CD14-positive monocyte (primary cell): ENCODE measurements at regions not wholly inside any gene's neighbourhood (a gene's known extent, or its start where the extent isn't known, plus 50 kb on each side); places are given as distances from the start of the nearest gene placed in this dataset.
A peak's percentile ranks its signal among the peaks of the same experiment; 100 is the strongest.

Experiments
- DNase-seq, 3 donors: peaks; one replicate each; pipeline ENCODE4 v3.0.0-alpha.2; 2011 to 2022
- H2AFZ ChIP-seq: 2 replicates; pipeline ENCODE4 v1.6.0; 2012; ENCODE audit warnings: mild to moderate bottlenecking, low read depth, low read length, inconsistent platforms; ENCODE audit not compliant: insufficient read depth, poor library complexity, severe bottlenecking
- H3K27ac ChIP-seq, 2 donors: 1 replicate in 1 of 2; 2 replicates in 1 of 2; pipeline ENCODE4 v1.5.1; 2012 to 2013; ENCODE audit warnings: low read length in 2 of 2, control low read depth in 1 of 2, inconsistent platforms in 1 of 2, low read depth in 1 of 2, mild to moderate bottlenecking in 1 of 2
- H3K27me3 ChIP-seq, 2 donors: one replicate each; pipeline versions ENCODE4 v1.6.0 to v1.6.1; 2011 to 2013; ENCODE audit warnings: low read length in 2 of 2; ENCODE audit not compliant: control insufficient read depth in 2 of 2, insufficient read depth in 2 of 2
- H3K36me3 ChIP-seq, 2 donors: replicated peaks in 1 of 2; 1 replicate in 1 of 2; 2 replicates in 1 of 2; pipeline versions ENCODE4 v1.5.1 to v1.6.1; 2012 to 2013; ENCODE audit warnings: low read length in 2 of 2, control low read depth in 1 of 2, inconsistent platforms in 1 of 2, mild to moderate bottlenecking in 1 of 2; ENCODE audit not compliant: insufficient read depth in 2 of 2, control insufficient read depth in 1 of 2
- H3K4me1 ChIP-seq, 2 donors: 1 replicate in 1 of 2; 2 replicates in 1 of 2; pipeline versions ENCODE4 v1.5.1 to v1.6.1; 2012 to 2013; ENCODE audit warnings: low read length in 2 of 2, control low read depth in 1 of 2, inconsistent platforms in 1 of 2, mild to moderate bottlenecking in 1 of 2, moderate library complexity in 1 of 2; ENCODE audit not compliant: insufficient read depth in 2 of 2, control insufficient read depth in 1 of 2
- H3K4me2 ChIP-seq: replicated peaks from 2 replicates; pipeline ENCODE3; 2012; ENCODE audit warnings: low read length, moderate library complexity, mild to moderate bottlenecking; ENCODE audit not compliant: poor library complexity, severe bottlenecking; ENCODE audit errors: extremely low read depth
- H3K4me3 ChIP-seq, 3 experiments: fragments of 200-600 bp in 1 of 3; sonication (generic) in 1 of 3; replicated peaks in 1 of 3; 1 replicate in 2 of 3; 2 replicates in 1 of 3; pipeline ENCODE4 v1.5.1; 2011 to 2013; ENCODE audit warnings: low read length in 3 of 3, mild to moderate bottlenecking in 3 of 3, control low read depth in 2 of 3, low read depth in 2 of 3, inconsistent platforms in 1 of 3, moderate library complexity in 1 of 3
- H3K79me2 ChIP-seq: 2 replicates; pipeline ENCODE4 v1.6.0; 2012; ENCODE audit warnings: mild to moderate bottlenecking, control low read depth, inconsistent platforms, low read length, moderate library complexity; ENCODE audit not compliant: insufficient read depth
- H3K9ac ChIP-seq: 2 replicates; pipeline ENCODE4 v1.6.0; 2017; ENCODE audit warnings: low read length, mild to moderate bottlenecking; ENCODE audit not compliant: insufficient read depth, poor library complexity, severe bottlenecking
- H3K9me3 ChIP-seq, 2 donors: replicated peaks in 1 of 2; 1 replicate in 1 of 2; 2 replicates in 1 of 2; pipeline versions ENCODE4 v1.5.1 to v1.6.1; 2012 to 2013; ENCODE audit warnings: low read length in 2 of 2, control low read depth in 1 of 2; ENCODE audit not compliant: control insufficient read depth in 1 of 2, insufficient read depth in 1 of 2
- H4K20me1 ChIP-seq: 2 replicates; pipeline ENCODE4 v1.6.0; 2012; ENCODE audit warnings: mild to moderate bottlenecking, low read length, control low read depth, moderate library complexity; ENCODE audit not compliant: insufficient read depth
- H3K27ac Mint-ChIP-seq, 7 donors: one replicate each; pipeline ENCODE4 v1.8.0; 2020; ENCODE audit warnings: mild to moderate bottlenecking in 7 of 7, mixed read lengths in 7 of 7, moderate library complexity in 6 of 7, inconsistent platforms in 2 of 7
- H3K27me3 Mint-ChIP-seq, 3 donors: one replicate each; pipeline ENCODE4 v1.8.0; 2021 to 2022; ENCODE audit warnings: low read depth in 3 of 3, mild to moderate bottlenecking in 3 of 3, mixed read lengths in 3 of 3, moderate library complexity in 3 of 3, inconsistent platforms in 1 of 3
- H3K36me3 Mint-ChIP-seq, 2 donors: one replicate each; pipeline ENCODE4 v1.8.0; 2020; ENCODE audit warnings: mixed read lengths in 2 of 2, inconsistent platforms in 1 of 2, mild to moderate bottlenecking in 1 of 2
- H3K4me1 Mint-ChIP-seq: one replicate; pipeline ENCODE4 v1.8.0; 2020; ENCODE audit warnings: mild to moderate bottlenecking, mixed read lengths
- H3K4me3 Mint-ChIP-seq, 2 donors: one replicate each; pipeline ENCODE4 v1.8.0; 2020; ENCODE audit warnings: mild to moderate bottlenecking in 2 of 2, mixed read lengths in 2 of 2, moderate library complexity in 1 of 2
- H3K9me3 Mint-ChIP-seq, 7 donors: one replicate each; pipeline ENCODE4 v1.8.0; 2020 to 2022; ENCODE audit warnings: mixed read lengths in 7 of 7, mild to moderate bottlenecking in 6 of 7, moderate library complexity in 6 of 7, inconsistent platforms in 2 of 7
- CTCF ChIP-seq: fragments of 200-600 bp; IDR thresholded peaks from one replicate; pipeline ENCODE4 v1.8.0; 2022; ENCODE audit warnings: antibody characterized with exemption, mild to moderate bottlenecking
- WGBS: methylation state at CpG from one replicate; pipeline ENCODE4 v1.1.5; 2013; ENCODE audit warnings: missing lambda C conversion rate; ENCODE audit not compliant: insufficient coverage; 5-methylcytosine and 5-hydroxymethylcytosine counted together
- intact Hi-C, 2 donors: fragments of 100-400 bp; cut with micrococcal nuclease; formaldehyde crosslinking; loops; one replicate each; pipeline versions ENCODE4 v1.15.0 to v1.15.1; 2023

- H3K36me3 Mint-ChIP-seq, result no peaks in the 10 kb centered on the region
- no peak for DNase-seq
- H3K27me3 Mint-ChIP-seq, result peaks cover 0 to under 1% (median 0%) of the 10 kb centered on the region in 3 donors
- H3K9me3 Mint-ChIP-seq, result peaks cover 0 to under 1% (median 0%) of the 10 kb centered on the region in 7 donors
- WGBS, result 79% methylated on average over 2 of the region's 2 CpGs
- H3K27ac Mint-ChIP-seq, result peak overlapping the region in 1 of 7 donors; percentile 52
- Histone ChIP-seq H3K4me3 (no peak overlapping the region), H2AFZ (no peak overlapping the region), H3K4me2 (no peak overlapping the region), H3K79me2 (no peaks in the 10 kb centered on the region), H4K20me1 (no peaks in the 10 kb centered on the region), H3K4me1 (no peaks in the 10 kb centered on the region), H3K9ac (no peak overlapping the region), H3K9me3 (no peaks in the 10 kb centered on the region), H3K27me3 (no peaks in the 10 kb centered on the region), H3K27ac (no peak overlapping the region), H3K36me3 (no peaks in the 10 kb centered on the region)
- no peak overlapping the region for H3K4me3 Mint-ChIP-seq
- intact Hi-C loops, result no loop called here
- no peak for TF ChIP-seq CTCF
- no peaks in the 10 kb centered on the region for H3K4me1 Mint-ChIP-seq
Observed at GRCh38 chr7:24510759-24511158, 62.5 kb upstream of the PALS2 start.

- no peak for TF ChIP-seq CTCF
- H3K36me3 ChIP-seq, result no peaks in the 10 kb centered on the region
- no peak overlapping the region for H2AFZ ChIP-seq
- intact Hi-C loops, result no loop called here
- H3K4me3 Mint-ChIP-seq, result no peak overlapping the region
- no peak for DNase-seq
- no peaks in the 10 kb centered on the region for H3K79me2 ChIP-seq
- H3K9me3 ChIP-seq, result no peaks in the 10 kb centered on the region
- no peaks in the 10 kb centered on the region for H4K20me1 ChIP-seq
- H3K4me3 ChIP-seq, result no peak overlapping the region
- H3K27ac ChIP-seq, result no peak overlapping the region
- no CpG with 5 or more reads among the region's 1 CpG for WGBS
- H3K9me3 Mint-ChIP-seq, result peaks cover 0 to 8% (median 4%) of the 10 kb centered on the region in 7 donors
- H3K4me1 Mint-ChIP-seq, result no peaks in the 10 kb centered on the region
- no peaks in the 10 kb centered on the region for H3K36me3 Mint-ChIP-seq
- no peak overlapping the region for H3K4me2 ChIP-seq
- H3K4me1 ChIP-seq, result no peaks in the 10 kb centered on the region
- H3K27me3 Mint-ChIP-seq, result peaks cover 0 to 2% (median 1%) of the 10 kb centered on the region in 3 donors
- no peaks in the 10 kb centered on the region for H3K27me3 ChIP-seq
- no peak overlapping the region for H3K9ac ChIP-seq
- no peak overlapping the region for H3K27ac Mint-ChIP-seq
Observed at GRCh38 chr7:24517166-24517565, 56.1 kb upstream of the PALS2 start.
